MM.1S (cell line): ENCODE measurements at regions not wholly inside any gene's neighbourhood (a gene's known extent, or its start where the extent isn't known, plus 50 kb on each side); places are given as distances from the start of the nearest gene placed in this dataset.

Source experiments
- DNase-seq: peaks from one replicate; pipeline ENCODE4 v3.0.0-alpha.2; 2015
- H2AFZ ChIP-seq: fragments of 300-600 bp; sonication (generic); 2 replicates; pipeline ENCODE4 v1.6.0; 2016; ENCODE audit warnings: antibody characterized with exemption, low read length
- H3F3A ChIP-seq: fragments of 300-600 bp; sonication (generic); 2 replicates; pipeline ENCODE4 v1.6.1; 2016; ENCODE audit warnings: mild to moderate bottlenecking, antibody characterized with exemption, low read length, moderate library complexity, mixed read lengths; ENCODE audit not compliant: insufficient read depth
- H3K27ac ChIP-seq: fragments of 300-600 bp; sonication (generic); 2 replicates; pipeline ENCODE4 v1.5.1; 2016; ENCODE audit warnings: mild to moderate bottlenecking, low read length
- H3K27me3 ChIP-seq: fragments of 300-600 bp; sonication (generic); replicated peaks from 2 replicates; pipeline ENCODE4 v1.6.0; 2016; ENCODE audit warnings: low read length; ENCODE audit not compliant: insufficient read depth
- H3K36me3 ChIP-seq: fragments of 300-600 bp; sonication (generic); replicated peaks from 2 replicates; pipeline ENCODE4 v1.6.1; 2016; ENCODE audit warnings: mild to moderate bottlenecking, low read length, mixed read lengths; ENCODE audit not compliant: insufficient read depth
- H3K4me1 ChIP-seq: fragments of 300-600 bp; sonication (generic); 2 replicates; pipeline ENCODE4 v1.6.1; 2016; ENCODE audit warnings: low read length, mixed read lengths
- H3K4me2 ChIP-seq: fragments of 300-600 bp; sonication (generic); 2 replicates; pipeline ENCODE4 v1.6.0; 2016; ENCODE audit warnings: low read depth, low read length
- H3K4me3 ChIP-seq: fragments of 300-600 bp; sonication (generic); 2 replicates; pipeline ENCODE4 v1.5.1; 2016; ENCODE audit warnings: low read length, mixed read lengths
- H3K79me2 ChIP-seq: fragments of 300-600 bp; sonication (generic); 2 replicates; pipeline ENCODE4 v1.6.1; 2016; ENCODE audit warnings: mixed run types, low read length, mixed read lengths
- H3K9ac ChIP-seq: fragments of 300-600 bp; sonication (generic); 2 replicates; pipeline ENCODE4 v1.6.1; 2016; ENCODE audit warnings: low read length, mixed read lengths
- H3K9me2 ChIP-seq: fragments of 300-600 bp; sonication (generic); replicated peaks from 2 replicates; pipeline ENCODE4 v1.6.1; 2016; ENCODE audit warnings: mild to moderate bottlenecking, low read length, mixed read lengths; ENCODE audit not compliant: insufficient read depth
- H3K9me3 ChIP-seq: fragments of 300-600 bp; sonication (generic); replicated peaks from 2 replicates; pipeline ENCODE4 v1.6.1; 2016; ENCODE audit warnings: mild to moderate bottlenecking, low read length, mixed read lengths; ENCODE audit not compliant: insufficient read depth
- H4K20me1 ChIP-seq: fragments of 300-600 bp; sonication (generic); 2 replicates; pipeline ENCODE4 v1.6.1; 2016; ENCODE audit warnings: mild to moderate bottlenecking, low read length, moderate library complexity, mixed read lengths; ENCODE audit not compliant: insufficient read depth
- EZH2 ChIP-seq: fragments of 300-600 bp; sonication (generic); optimal IDR thresholded peaks from 2 replicates; pipeline ENCODE3; 2017; ENCODE audit warnings: low read depth, mild to moderate bottlenecking, antibody characterized with exemption, low read length, mixed read lengths
- EZH2phosphoT487 ChIP-seq: fragments of 300-600 bp; sonication (generic); IDR thresholded peaks from 2 replicates; pipeline ENCODE4 v1.6.1; 2018; ENCODE audit warnings: antibody characterized with exemption, low read length
- TF ChIP-seq, protein P1 (sequence below): fragments of 300-600 bp; sonication (generic); IDR thresholded peaks from 2 replicates; pipeline ENCODE4 v1.5.1; 2016; ENCODE audit warnings: antibody characterized with exemption, low read length, mixed read lengths

DNA sequence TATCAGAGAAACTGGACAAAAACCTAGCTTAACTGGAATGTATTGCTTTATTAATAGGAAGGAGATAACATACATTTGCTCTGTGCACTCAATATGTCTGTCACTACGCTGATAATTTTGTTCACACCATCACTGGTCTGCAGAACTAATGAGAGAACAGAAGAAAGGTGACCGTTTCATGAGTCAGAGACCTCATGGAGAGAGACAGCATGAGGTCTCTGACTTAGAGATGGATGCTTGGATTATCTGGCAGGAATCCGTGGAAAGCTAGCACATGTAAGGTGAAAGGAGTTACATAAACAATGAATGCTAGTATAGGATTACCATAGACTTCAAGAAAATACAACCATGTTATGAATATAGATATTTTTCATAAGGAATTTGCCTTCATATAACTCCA, 947.3 kb downstream of the IPMK start:
- Histone ChIP-seq H3K4me2 (no peak overlapping the region), H3K4me3 (no peak overlapping the region), H3K9me3 (no peaks in the 10 kb centered on the region), H4K20me1 (no peaks in the 10 kb centered on the region), H3K27ac (no peak overlapping the region), H3K4me1 (no peaks in the 10 kb centered on the region), H2AFZ (no peak overlapping the region), H3K36me3 (no peaks in the 10 kb centered on the region), H3K79me2 (no peaks in the 10 kb centered on the region), H3K27me3 (no peaks in the 10 kb centered on the region), H3K9me2 (no peaks in the 10 kb centered on the region), H3F3A (no peaks in the 10 kb centered on the region), H3K9ac (no peak overlapping the region)
- TF ChIP-seq EZH2: no peak
- no peak for TF ChIP-seq EZH2phosphoT487
- TF ChIP-seq, protein P1, sequence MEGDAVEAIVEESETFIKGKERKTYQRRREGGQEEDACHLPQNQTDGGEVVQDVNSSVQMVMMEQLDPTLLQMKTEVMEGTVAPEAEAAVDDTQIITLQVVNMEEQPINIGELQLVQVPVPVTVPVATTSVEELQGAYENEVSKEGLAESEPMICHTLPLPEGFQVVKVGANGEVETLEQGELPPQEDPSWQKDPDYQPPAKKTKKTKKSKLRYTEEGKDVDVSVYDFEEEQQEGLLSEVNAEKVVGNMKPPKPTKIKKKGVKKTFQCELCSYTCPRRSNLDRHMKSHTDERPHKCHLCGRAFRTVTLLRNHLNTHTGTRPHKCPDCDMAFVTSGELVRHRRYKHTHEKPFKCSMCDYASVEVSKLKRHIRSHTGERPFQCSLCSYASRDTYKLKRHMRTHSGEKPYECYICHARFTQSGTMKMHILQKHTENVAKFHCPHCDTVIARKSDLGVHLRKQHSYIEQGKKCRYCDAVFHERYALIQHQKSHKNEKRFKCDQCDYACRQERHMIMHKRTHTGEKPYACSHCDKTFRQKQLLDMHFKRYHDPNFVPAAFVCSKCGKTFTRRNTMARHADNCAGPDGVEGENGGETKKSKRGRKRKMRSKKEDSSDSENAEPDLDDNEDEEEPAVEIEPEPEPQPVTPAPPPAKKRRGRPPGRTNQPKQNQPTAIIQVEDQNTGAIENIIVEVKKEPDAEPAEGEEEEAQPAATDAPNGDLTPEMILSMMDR: no peak
- DNase-seq: no peak

DNA sequence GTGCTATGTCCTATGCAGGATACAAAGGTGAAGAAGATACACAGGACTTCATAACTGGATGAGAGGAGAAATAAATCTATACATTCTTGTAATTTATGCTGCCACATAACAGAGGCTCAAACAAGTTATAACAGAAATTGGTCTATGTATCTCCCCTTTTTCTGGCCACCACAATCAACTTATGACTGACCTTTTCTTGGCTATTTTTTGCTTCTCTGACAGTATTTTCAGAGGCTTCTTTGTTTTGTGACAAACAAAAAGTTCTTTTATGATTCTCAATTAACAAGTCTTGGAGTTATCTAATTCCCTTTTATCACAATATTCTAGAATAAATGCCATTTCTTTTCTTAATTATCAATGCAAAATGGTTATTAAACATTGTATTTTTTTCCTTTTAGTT, 953.0 kb upstream of the ZWINT start:
- Histone ChIP-seq H3K4me3 (no peak overlapping the region), H3K4me2 (no peak overlapping the region), H3K9me3 (no peaks in the 10 kb centered on the region), H3K79me2 (no peaks in the 10 kb centered on the region), H3K4me1 (no peaks in the 10 kb centered on the region), H3K27ac (no peak overlapping the region), H3K27me3 (no peaks in the 10 kb centered on the region), H3K36me3 (no peaks in the 10 kb centered on the region), H3F3A (no peaks in the 10 kb centered on the region), H2AFZ (no peak overlapping the region), H3K9me2 (no peaks in the 10 kb centered on the region), H3K9ac (no peak overlapping the region), H4K20me1 (no peaks in the 10 kb centered on the region)
- DNase-seq: no peak
- no peak for TF ChIP-seq EZH2phosphoT487
- TF ChIP-seq, protein P1: no peak
- no peak for TF ChIP-seq EZH2

DNA sequence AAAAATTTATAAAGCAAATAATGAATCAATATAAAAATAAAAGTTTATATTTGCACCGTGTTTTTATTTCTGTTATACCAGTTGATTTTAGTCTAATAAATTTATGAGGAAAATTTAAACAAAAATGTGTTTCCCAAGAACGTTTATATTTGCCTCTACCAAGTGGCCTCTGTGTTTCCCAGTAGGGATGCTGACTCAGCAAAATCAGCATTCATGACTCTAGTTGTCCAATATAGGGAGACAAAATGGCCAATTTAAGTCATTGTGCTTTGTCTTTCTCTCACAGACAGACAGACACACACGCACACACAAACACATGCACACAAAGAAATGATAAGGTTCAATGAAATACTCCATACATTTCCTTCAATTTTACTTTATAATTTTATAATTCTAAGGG, 942.5 kb upstream of the ZWINT start:
- no peaks in the 10 kb centered on the region for H3F3A ChIP-seq
- H3K9me3 ChIP-seq: no peaks in the 10 kb centered on the region
- H3K9me2 ChIP-seq: no peaks in the 10 kb centered on the region
- no peak overlapping the region for H3K9ac ChIP-seq
- H3K27me3 ChIP-seq: no peaks in the 10 kb centered on the region
- no peak for DNase-seq
- no peaks in the 10 kb centered on the region for H3K36me3 ChIP-seq
- no peak overlapping the region for H3K4me2 ChIP-seq
- no peak overlapping the region for H3K27ac ChIP-seq
- H4K20me1 ChIP-seq: no peaks in the 10 kb centered on the region
- no peak overlapping the region for H2AFZ ChIP-seq
- H3K4me3 ChIP-seq: no peak overlapping the region
- H3K79me2 ChIP-seq: no peaks in the 10 kb centered on the region
- TF ChIP-seq EZH2 (no peak), EZH2phosphoT487 (no peak)
- TF ChIP-seq, protein P1: no peak
- H3K4me1 ChIP-seq: no peaks in the 10 kb centered on the region
